ENCODE measurements at regions not wholly inside any gene's neighbourhood (a gene's known extent, or its start where the extent isn't known, plus 50 kb on each side); places are given as distances from the start of the nearest gene placed in this dataset.

DNA sequence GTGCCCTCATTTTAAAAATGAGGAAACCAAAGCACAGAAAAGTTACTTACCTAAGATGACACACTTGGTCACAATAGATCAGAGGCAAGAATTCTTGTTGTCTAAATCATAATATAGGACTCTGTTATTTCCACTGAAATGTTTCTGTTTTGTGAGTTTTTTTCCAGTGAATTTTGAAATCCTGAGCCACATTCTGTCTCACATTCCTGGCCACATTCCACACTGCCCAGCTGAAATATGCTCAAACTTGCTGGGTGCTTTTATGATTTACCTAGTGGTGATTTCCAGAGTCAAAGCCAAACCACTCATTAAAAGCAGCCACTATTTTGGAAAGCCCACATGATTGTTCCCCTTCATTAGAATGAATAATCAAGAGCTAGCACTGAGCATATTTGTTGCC, 82.3 kb upstream of the NPHP3 start:
- TF ChIP-seq, protein P1, sequence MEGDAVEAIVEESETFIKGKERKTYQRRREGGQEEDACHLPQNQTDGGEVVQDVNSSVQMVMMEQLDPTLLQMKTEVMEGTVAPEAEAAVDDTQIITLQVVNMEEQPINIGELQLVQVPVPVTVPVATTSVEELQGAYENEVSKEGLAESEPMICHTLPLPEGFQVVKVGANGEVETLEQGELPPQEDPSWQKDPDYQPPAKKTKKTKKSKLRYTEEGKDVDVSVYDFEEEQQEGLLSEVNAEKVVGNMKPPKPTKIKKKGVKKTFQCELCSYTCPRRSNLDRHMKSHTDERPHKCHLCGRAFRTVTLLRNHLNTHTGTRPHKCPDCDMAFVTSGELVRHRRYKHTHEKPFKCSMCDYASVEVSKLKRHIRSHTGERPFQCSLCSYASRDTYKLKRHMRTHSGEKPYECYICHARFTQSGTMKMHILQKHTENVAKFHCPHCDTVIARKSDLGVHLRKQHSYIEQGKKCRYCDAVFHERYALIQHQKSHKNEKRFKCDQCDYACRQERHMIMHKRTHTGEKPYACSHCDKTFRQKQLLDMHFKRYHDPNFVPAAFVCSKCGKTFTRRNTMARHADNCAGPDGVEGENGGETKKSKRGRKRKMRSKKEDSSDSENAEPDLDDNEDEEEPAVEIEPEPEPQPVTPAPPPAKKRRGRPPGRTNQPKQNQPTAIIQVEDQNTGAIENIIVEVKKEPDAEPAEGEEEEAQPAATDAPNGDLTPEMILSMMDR (IDR thresholded peaks at IDR 0.05) = no peak
- TF ChIP-seq POLR2A (IDR thresholded peaks at IDR 0.05) (no peak), POLR2AphosphoS5 (IDR thresholded peaks at IDR 0.05) (no peak)
